ENCODE measurements at regions not wholly inside any gene's neighbourhood (a gene's known extent, or its start where the extent isn't known, plus 50 kb on each side); places are given as distances from the start of the nearest gene placed in this dataset.
A peak's percentile ranks its signal among the peaks of the same experiment; 100 is the strongest.
"Not testable (repeated sequence)": the region's sequence is repeated elsewhere in the genome, so short reads cannot be mapped to it uniquely, and the experiment has no call there.

DNA sequence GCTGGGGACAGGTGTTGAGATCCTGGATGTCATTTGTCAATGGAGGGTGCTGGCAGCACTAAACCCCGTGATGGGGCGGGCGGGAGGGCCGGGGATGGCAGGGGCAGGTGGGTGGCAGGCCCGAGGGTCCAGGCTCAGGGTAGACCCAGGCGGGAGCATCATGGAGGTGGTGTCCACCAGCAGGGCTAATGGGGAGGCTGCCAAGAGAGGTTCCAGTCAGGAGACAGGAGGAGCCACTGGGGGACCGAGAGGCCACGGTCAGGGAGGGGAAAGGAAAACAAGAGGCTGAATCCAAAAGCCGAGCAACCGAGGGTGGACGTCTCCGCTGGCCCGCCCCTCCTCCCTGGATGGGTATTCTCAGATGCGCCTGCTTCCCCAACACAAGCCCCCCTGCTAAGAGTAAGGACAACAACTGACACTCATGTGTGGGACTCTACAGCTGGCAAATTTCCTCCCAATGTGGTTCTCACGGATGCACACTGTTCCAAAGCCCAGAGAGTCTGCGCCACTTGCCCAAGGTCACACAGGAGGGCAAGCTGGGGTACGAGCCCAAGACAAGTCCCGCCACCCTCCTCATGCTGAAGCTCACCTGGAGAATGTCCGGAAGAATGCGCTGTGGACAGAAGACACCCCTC, 132.0 kb downstream of the CPZ start:
- intact Hi-C loops (cut with DNase I): no loop called here
- peak in 4 of 10 donors; percentile 2 to 62 (median 30) for DNase-seq

GRCh38 chr4:8723222-8723980, 130.8 kb downstream of the CPZ start:
- intact Hi-C loops (cut with DNase I): no loop called here
- DNase-seq: peak in 4 of 10 donors; percentile 3 to 60 (median 5)

GRCh38 chr4:8722556-8722955, 130.0 kb downstream of the CPZ start:
- intact Hi-C loops (cut with DNase I): no loop called here
- no peak for DNase-seq

- intact Hi-C loops (cut with DNase I): no loop called here
- peak in 1 of 10 donors; percentile 4 for DNase-seq
Measured at GRCh38 chr4:8721621-8722020, 129.1 kb downstream of the CPZ start.

- DNase-seq: no peak
Measured at GRCh38 chr4:8719421-8719820, 126.9 kb downstream of the CPZ start.

DNA sequence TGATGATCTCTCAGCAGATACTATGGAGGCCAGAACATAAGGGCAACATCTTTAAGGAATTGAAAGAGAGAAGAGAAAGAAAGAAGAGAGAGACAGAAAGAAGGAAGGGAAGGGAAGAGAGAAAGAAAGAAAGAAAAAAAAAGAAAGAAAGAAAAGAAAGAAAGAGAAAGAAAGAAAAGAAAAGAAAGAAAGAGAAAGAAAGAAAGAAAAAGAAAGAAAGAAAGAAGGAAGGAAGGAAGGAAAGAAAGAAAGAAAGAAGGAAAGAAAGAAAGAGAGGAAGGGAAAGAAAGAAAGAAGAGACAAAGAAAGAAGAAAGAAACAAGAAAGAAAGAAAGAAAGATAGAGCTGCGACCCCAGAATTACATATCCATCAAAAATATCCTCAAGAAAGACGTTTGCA, 124.9 kb downstream of the CPZ start:
- intact Hi-C loops (cut with DNase I); DNase-seq: not testable (repeated sequence)

More at GRCh38 chr4:8719421-8719820, 126.9 kb downstream of the CPZ start:
- intact Hi-C loops (cut with DNase I): no loop called here

- intact Hi-C loops (cut with DNase I): no loop called here
- no peak for DNase-seq
Measured at GRCh38 chr4:8710946-8711345, 118.4 kb downstream of the CPZ start.

DNA sequence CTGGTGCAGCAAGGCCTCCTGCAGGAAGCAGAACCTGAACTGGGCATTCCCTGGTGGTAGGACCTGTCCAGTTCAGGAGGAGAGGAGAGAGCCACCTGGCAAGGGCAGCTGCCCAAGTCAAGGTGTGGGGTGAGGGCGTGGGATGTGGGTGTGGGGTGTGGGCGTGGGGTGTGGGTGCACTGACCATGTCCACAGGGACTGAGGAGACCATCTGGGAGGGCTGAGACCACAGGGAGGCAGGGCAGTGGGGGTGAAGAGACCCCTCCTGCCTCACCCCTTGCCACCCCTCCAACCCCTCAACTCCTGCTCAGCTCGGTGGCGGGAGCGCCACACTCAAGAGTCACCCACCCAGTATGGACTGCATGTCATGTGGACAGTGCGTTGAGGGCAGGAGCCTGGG, 117.9 kb downstream of the CPZ start:
- peak in 1 of 10 donors; percentile 64 for DNase-seq
- intact Hi-C loops (cut with DNase I): no loop called here

- intact Hi-C loops (cut with DNase I): no loop called here
- DNase-seq: no peak
Measured at GRCh38 chr4:8709729-8710360, 117.3 kb downstream of the CPZ start.

- intact Hi-C loops (cut with DNase I): no loop called here
- DNase-seq: no peak
Measured at GRCh38 chr4:8709050-8709728, 116.6 kb downstream of the CPZ start.

DNA sequence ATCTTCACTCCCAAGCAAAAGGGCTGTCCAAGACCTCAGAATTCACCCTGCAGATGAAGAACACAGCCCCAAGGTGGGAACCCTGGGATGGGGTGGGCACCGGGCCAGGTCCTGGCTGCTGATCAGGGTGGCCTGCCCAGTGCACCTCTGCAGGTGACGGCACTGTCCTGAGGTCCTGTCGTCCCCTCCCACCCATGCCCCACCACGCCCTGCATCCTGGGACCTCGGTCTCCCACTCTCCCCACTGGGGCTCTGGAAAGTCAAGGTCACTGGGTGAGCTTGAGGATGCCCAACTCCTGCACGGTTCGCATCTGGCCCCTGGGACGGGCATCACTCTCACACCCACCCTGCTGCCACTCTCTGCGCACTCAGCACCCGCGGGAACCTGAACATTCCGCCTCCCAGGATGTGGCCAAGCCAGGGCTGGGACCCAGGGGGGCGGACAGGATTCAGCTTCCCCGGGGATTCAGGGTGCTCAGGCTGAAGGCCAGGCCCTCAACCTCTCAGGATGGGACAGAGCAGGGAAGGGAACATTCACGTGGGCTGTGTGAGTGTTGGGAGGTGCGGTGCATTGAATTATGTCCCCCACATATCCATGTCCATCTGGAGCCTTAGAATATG, 115.9 kb downstream of the CPZ start:
- DNase-seq: peak in 2 of 10 donors; percentile 4 to 75
- intact Hi-C loops (cut with DNase I): no loop called here

GRCh38 chr4:8707045-8707781, 114.6 kb downstream of the CPZ start:
- intact Hi-C loops (cut with DNase I): no loop called here
- DNase-seq: peak in 3 of 10 donors; percentile 4 to 77 (median 75)

DNA sequence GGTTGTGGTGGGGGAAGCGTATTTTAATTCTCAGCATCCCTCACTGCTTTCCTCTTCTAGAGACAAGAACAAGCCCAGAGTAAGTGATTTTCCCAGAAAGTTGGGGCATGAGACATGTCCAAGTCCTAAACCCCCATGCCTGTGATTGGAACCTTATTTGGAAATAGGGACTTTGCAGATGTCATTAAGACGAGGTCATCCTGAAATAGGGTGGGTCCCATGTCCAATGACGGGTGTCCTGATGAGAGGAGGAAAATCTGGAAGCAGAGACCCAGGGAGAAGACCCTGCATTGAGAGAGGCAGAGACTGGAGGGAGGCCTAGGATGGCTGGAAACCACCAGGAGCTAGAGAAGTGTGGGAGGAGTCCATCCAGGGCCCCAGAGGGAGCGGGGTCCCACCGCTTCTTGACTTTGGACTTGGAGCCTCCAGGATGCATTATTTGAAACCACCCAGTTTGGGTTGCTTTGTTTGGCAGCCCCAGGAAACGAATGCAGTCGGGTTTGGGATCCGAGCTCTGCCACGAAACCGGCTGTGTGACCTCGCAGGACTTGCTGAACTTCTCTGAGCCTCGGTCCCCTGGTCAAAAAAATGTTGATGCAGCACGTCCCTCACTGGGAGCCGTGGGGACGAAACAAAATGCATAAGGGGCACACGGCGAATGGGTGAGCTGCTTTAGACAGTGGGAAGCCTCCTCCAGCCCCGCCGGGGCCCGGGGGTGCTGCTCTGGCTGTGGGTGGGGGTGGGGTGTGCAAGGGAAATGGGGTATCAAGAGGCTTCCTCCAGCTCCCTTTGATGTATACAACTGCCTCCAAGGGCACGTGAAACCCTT, 113.9 kb downstream of the CPZ start:
- intact Hi-C loops (cut with DNase I): no loop called here
- DNase-seq: peak in 1 of 10 donors; percentile 3

GRCh38 chr4:8705161-8706145, 112.9 kb downstream of the CPZ start:
- DNase-seq: peak in 3 of 10 donors; percentile 3 to 83 (median 65)

DNA sequence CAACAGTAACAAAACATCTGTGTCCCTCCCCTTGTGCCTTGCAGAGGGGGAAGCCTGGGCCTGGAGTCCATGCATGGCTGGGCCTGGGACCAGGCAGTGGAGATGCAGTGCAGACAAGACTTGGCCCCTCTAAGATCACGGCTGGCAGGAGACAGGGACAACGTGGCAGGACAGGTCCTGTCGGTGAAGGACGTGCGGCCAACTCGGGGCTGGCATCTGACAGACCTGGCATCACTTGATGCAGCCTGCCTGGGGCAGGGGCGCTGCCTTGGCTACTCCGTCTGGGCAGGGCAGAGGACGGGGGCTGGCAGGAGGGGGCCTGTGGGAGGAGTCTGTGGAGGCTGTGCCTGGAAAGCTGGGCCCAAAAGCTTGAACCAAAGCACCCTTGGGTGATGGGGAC, 112.1 kb downstream of the CPZ start:
- intact Hi-C loops (cut with DNase I): no loop called here
- DNase-seq: peak in 3 of 10 donors; percentile 2 to 82 (median 80)

More at GRCh38 chr4:8705161-8706145, 112.9 kb downstream of the CPZ start:
- intact Hi-C loops (cut with DNase I): no loop called here

DNA sequence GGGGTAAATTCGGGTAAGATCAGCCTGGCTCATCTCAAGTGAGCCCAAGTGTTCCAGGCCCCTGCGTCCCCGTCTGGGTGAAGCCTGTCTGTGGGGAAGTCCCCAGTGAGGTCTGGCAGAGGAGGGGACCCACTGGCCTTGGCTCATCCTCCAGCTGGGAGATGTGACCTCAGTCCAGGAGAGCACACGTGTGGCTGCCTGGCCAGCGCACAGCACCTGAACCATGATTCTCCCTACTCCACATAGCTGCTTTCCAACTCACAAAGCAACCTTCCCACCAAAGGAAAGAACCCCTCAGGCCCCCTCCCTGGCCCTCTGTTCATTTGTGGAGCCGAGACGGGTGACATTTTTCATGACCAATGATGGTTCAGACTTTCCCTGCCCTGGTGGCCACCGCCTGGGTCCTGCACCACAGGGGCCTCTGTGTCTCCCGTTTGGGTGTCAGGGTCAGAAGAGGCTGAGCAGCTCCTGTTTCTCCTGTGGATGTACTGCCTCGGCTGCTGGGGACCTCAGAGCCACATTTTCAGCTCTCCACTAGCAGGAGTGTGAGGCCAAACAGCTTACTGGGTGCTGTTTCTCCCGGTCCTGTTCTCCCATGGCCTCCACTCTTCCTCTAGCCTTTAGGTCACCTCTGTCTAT, 111.4 kb downstream of the CPZ start:
- DNase-seq: peak in 1 of 10 donors; percentile 3

GRCh38 chr4:8703401-8703696, 110.8 kb downstream of the CPZ start:
- intact Hi-C loops (cut with DNase I): no loop called here
- DNase-seq: no peak

More for the DNA sequence above, 111.4 kb downstream of the CPZ start:
- intact Hi-C loops (cut with DNase I): no loop called here
